Astrocyte of the cerebellum (primary cell): ENCODE measurements at regions not wholly inside any gene's neighbourhood (a gene's known extent, or its start where the extent isn't known, plus 50 kb on each side); places are given as distances from the start of the nearest gene placed in this dataset.

Experiments
- DNase-seq: peaks from one replicate; pipeline ENCODE4 v3.0.0-alpha.2; 2011; ENCODE audit warnings: low read depth
- H3K4me3 ChIP-seq: 2 replicates; pipeline ENCODE4 v1.5.1; 2011; ENCODE audit warnings: mild to moderate bottlenecking, low read depth, low read length, moderate library complexity
- in situ Hi-C: cut with HindIII; loops from 2 replicates; pipeline ENCODE4 v1.10.0; 2017; ENCODE audit warnings: low sequenced_read_pairs
- TF ChIP-seq, protein P1 (sequence below): IDR thresholded peaks from 2 replicates; pipeline ENCODE4 v1.5.1; 2012; ENCODE audit warnings: low read length, low read depth, moderate library complexity, mild to moderate bottlenecking; ENCODE audit errors: missing control alignments

GRCh38 chr15:69513450-69513960, 60.9 kb downstream of the RPLP1 start:
- no peak overlapping the region for H3K4me3 ChIP-seq
- in situ Hi-C loops: no loop called here
- DNase-seq: no peak
- TF ChIP-seq, protein P1, sequence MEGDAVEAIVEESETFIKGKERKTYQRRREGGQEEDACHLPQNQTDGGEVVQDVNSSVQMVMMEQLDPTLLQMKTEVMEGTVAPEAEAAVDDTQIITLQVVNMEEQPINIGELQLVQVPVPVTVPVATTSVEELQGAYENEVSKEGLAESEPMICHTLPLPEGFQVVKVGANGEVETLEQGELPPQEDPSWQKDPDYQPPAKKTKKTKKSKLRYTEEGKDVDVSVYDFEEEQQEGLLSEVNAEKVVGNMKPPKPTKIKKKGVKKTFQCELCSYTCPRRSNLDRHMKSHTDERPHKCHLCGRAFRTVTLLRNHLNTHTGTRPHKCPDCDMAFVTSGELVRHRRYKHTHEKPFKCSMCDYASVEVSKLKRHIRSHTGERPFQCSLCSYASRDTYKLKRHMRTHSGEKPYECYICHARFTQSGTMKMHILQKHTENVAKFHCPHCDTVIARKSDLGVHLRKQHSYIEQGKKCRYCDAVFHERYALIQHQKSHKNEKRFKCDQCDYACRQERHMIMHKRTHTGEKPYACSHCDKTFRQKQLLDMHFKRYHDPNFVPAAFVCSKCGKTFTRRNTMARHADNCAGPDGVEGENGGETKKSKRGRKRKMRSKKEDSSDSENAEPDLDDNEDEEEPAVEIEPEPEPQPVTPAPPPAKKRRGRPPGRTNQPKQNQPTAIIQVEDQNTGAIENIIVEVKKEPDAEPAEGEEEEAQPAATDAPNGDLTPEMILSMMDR: no peak

DNA sequence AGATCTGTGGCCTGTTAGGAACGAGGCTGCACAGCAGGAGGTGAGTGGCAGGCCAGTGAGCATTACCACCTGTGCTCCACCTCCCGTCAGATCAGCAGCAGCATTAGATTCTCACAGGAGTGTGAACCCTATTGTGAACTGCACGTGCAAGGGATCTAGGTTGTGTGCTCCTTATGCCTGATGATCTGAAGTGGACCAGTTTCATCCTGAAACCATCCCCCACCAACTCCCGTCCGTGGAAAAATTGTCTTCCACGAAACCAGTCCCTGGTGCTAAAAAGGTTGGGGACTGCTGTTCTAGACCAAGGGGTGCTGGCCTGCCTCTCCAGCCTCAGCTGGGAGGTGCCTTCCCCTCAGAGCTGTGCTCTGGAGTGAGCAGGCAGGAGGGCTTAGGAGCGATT, 61.4 kb downstream of the RPLP1 start:
- TF ChIP-seq, protein P1: no peak
- no peak overlapping the region for H3K4me3 ChIP-seq
- in situ Hi-C loops: no loop called here
- DNase-seq: no peak

DNA sequence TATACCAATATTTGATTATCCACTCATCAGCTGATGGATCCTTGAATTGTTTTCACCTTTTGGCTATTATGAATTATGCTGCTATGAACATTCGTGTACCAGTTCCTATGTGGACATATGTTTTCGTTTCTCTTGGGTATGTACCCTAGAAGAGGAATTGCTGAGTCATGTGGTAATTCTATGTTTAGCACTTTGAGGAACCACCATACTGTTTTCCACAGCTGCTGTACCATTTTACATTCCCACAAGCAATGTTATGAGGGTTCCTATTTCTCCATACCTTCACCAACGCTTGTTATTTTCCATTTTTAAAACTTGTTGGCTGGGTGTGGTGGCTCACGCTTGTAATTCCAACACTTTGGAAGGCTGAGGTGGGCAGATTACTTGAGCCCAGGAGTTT, 62.9 kb downstream of the RPLP1 start:
- TF ChIP-seq, protein P1: no peak
- in situ Hi-C loops: no loop called here

DNA sequence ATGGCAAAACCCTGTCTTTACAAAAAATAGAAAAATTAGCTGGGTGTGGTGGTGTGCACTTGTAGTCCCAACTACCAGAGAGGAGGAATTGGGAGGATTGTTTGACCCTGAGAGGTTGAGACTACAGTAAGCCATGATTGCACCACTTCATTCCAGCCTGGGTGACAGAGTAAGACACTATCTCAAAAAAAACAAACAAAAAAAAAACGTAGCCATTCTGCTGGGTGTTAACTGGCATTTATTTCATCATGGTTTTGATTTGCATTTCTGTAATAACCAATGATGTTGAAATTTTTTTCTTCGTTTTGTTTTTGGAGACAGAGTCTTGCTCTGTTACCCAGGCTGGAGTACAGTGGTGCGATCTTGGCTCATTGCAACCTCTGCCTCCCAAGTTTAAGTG, 63.3 kb downstream of the RPLP1 start:
- no peak overlapping the region for H3K4me3 ChIP-seq
- TF ChIP-seq, protein P1: no peak
- DNase-seq: no peak
- in situ Hi-C loops: no loop called here

More for the DNA sequence above, 62.9 kb downstream of the RPLP1 start:
- no peak overlapping the region for H3K4me3 ChIP-seq
- DNase-seq: no peak

DNA sequence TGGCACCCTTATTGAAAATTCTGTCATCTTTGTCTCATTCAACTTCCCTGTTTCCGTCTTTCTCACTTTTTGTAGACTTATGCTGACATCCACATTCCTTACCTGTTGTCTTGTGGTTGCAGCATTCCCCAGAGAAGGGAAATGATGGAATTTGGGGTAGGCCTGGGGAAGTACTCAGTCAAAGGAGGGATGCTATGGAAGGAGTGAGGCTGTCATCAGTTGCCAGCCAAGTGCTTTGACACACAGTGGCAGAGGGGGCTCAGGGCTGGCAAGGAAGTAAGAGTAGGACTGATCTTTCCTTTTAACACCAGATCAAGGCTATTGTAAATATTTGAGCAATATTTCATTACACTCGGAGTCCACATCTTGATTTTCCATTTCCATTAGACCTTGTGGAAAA, 64.4 kb downstream of the RPLP1 start:
- H3K4me3 ChIP-seq: no peak overlapping the region
- TF ChIP-seq, protein P1: no peak
- DNase-seq: no peak
- in situ Hi-C loops: no loop called here

- DNase-seq: no peak
- TF ChIP-seq, protein P1: no peak
Measured at GRCh38 chr15:69518806-69519205, 66.2 kb downstream of the RPLP1 start.

GRCh38 chr15:69520067-69520466, 67.4 kb downstream of the RPLP1 start:
- TF ChIP-seq, protein P1: no peak
- DNase-seq: no peak
- in situ Hi-C loops: no loop called here
- no peak overlapping the region for H3K4me3 ChIP-seq

More at GRCh38 chr15:69518806-69519205, 66.2 kb downstream of the RPLP1 start:
- in situ Hi-C loops: no loop called here
- H3K4me3 ChIP-seq: no peak overlapping the region
